HUES6 (cell line): ENCODE measurements at regions not wholly inside any gene's neighbourhood (a gene's known extent, or its start where the extent isn't known, plus 50 kb on each side); places are given as distances from the start of the nearest gene placed in this dataset.
"Not testable (repeated sequence)": the region's sequence is repeated elsewhere in the genome, so short reads cannot be mapped to it uniquely, and the experiment has no call there.

Source experiments
- H3K27ac ChIP-seq: 2 replicates; pipeline ENCODE4 v1.7.0; 2013; ENCODE audit warnings: low read depth, mild to moderate bottlenecking, low read length, inconsistent platforms
- H3K27me3 ChIP-seq: 2 replicates; pipeline ENCODE4 v1.6.1; 2013; ENCODE audit warnings: low read length; ENCODE audit not compliant: control insufficient read depth, insufficient read depth
- H3K36me3 ChIP-seq: 2 replicates; pipeline ENCODE4 v1.6.1; 2013; ENCODE audit warnings: low read length; ENCODE audit not compliant: control insufficient read depth, insufficient read depth
- H3K4me1 ChIP-seq: 2 replicates; pipeline ENCODE4 v1.6.1; 2013; ENCODE audit warnings: low read length; ENCODE audit not compliant: control insufficient read depth, insufficient read depth
- H3K4me3 ChIP-seq: 2 replicates; pipeline ENCODE4 v1.5.1; 2013; ENCODE audit warnings: low read depth, low read length
- H3K9ac ChIP-seq: one replicate; pipeline ENCODE4 v1.6.1; 2013; ENCODE audit warnings: mild to moderate bottlenecking, low read length
- H3K9me3 ChIP-seq: 2 replicates; pipeline ENCODE4 v1.6.1; 2013; ENCODE audit warnings: low read depth, low read length; ENCODE audit not compliant: control insufficient read depth, insufficient read depth

DNA sequence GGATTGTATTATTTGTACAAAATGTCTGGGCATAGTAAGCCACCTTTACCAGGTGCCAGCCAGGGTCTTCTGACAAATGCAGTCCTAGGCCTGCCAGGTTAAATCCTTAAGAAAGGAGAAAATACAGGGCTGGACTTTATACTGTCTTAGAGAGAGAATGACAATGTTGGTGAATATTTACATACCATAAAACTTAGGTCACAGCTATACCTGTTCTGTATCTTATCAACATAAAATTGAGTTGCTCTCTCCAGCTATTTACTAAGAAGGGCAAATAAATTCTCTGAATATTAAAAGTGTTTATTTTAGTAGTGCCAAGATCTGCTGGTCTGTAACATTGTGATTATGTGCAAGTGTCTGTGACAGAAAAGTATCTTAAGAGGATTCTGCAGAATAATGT is 971.1 kb downstream of the AACS start:
- Histone ChIP-seq H3K4me3 (no peak overlapping the region), H3K36me3 (no peaks in the 10 kb centered on the region), H3K4me1 (no peaks in the 10 kb centered on the region), H3K9me3 (peaks cover 23% of the 10 kb centered on the region), H3K9ac (no peak overlapping the region), H3K27me3 (no peaks in the 10 kb centered on the region), H3K27ac (no peak overlapping the region)

DNA sequence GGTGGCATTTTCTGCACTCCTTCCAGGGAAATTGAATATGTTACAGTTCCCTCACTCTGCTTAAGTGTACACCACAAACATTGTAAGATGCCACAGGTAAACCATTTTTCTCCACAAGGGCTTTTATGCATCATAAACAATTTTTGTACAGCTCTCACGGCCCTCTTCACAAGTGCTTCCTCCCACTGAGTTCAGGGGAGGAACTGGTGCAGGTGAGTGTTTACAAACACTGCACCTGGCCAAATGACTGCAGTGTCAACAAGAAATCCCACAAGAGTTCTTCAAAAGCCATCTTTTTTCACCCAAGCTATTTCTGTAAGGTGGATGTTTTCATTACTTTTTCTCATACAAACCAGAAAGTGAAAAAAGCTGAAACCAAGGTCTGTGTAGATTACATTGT is 973.2 kb downstream of the AACS start:
- H3K27ac ChIP-seq = no peak overlapping the region
- no peaks in the 10 kb centered on the region for H3K4me1 ChIP-seq
- H3K9ac ChIP-seq = no peak overlapping the region
- H3K27me3 ChIP-seq = 0 out of 2 replicates have a peak, but pooled peaks cover 5% of the 10 kb centered on the region
- H3K4me3 ChIP-seq = no peak overlapping the region
- peaks cover 14% of the 10 kb centered on the region for H3K9me3 ChIP-seq
- no peaks in the 10 kb centered on the region for H3K36me3 ChIP-seq

DNA sequence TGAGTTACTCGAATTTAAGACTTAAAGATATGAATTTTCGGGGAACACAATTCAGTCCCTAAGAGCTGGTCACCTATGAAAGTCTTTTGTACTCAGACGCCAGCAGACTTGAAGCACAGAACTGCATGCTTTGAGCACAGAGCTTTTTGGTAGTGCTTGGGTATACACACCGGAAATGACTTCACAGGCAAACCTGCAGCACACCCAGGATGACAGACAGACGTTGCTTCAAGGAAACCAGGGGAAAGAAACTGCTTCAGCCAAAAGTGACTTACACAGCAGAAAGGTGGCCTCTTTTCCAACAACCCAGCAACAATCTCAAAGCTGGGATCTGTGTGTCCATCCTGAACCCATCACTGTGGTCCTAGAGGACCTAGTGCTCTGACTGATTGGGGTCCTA is 975.1 kb downstream of the AACS start:
- no peaks in the 10 kb centered on the region for H3K36me3 ChIP-seq
- H3K4me3 ChIP-seq = no peak overlapping the region
- no peak overlapping the region for H3K9ac ChIP-seq
- no peaks in the 10 kb centered on the region for H3K4me1 ChIP-seq
- H3K27me3 ChIP-seq = 0 out of 2 replicates have a peak, but pooled peaks cover 8% of the 10 kb centered on the region
- H3K9me3 ChIP-seq = peaks cover 4% of the 10 kb centered on the region; the same call in 1 of the 2 replicates
- no peak overlapping the region for H3K27ac ChIP-seq

- Histone ChIP-seq H3K9ac (no peak overlapping the region), H3K4me1 (no peaks in the 10 kb centered on the region), H3K27ac (no peak overlapping the region), H3K27me3 (0 out of 2 replicates have a peak, but pooled peaks cover 8% of the 10 kb centered on the region), H3K9me3 (peaks cover 4% of the 10 kb centered on the region; the same call in 1 of the 2 replicates), H3K36me3 (no peaks in the 10 kb centered on the region), H3K4me3 (no peak overlapping the region)
Measured at GRCh38 chr12:126042286-126042685, 977.1 kb downstream of the AACS start.

- H3K4me1 ChIP-seq, H3K9ac ChIP-seq, H3K36me3 ChIP-seq, H3K27me3 ChIP-seq, H3K4me3 ChIP-seq, H3K27ac ChIP-seq, H3K9me3 ChIP-seq: not testable (repeated sequence)
Measured at GRCh38 chr12:126049501-126049900, 984.3 kb downstream of the AACS start.

GRCh38 chr12:126051611-126052107 is 986.4 kb downstream of the AACS start:
- H3K27me3 ChIP-seq = no peaks in the 10 kb centered on the region
- H3K9me3 ChIP-seq = 0 out of 2 replicates have a peak, but pooled peaks cover 5% of the 10 kb centered on the region
- H3K4me1 ChIP-seq = no peaks in the 10 kb centered on the region
- H3K4me3 ChIP-seq = no peak overlapping the region
- no peak overlapping the region for H3K9ac ChIP-seq
- H3K27ac ChIP-seq = no peak overlapping the region
- H3K36me3 ChIP-seq = no peaks in the 10 kb centered on the region

GRCh38 chr12:126055521-126055920 is 990.3 kb downstream of the AACS start:
- H3K9me3 ChIP-seq = 0 out of 2 replicates have a peak, but pooled peaks cover 5% of the 10 kb centered on the region
- no peaks in the 10 kb centered on the region for H3K36me3 ChIP-seq
- H3K4me1 ChIP-seq = no peaks in the 10 kb centered on the region
- no peaks in the 10 kb centered on the region for H3K27me3 ChIP-seq
- H3K4me3 ChIP-seq = no peak overlapping the region
- H3K9ac ChIP-seq = no peak overlapping the region
- H3K27ac ChIP-seq = no peak overlapping the region

DNA sequence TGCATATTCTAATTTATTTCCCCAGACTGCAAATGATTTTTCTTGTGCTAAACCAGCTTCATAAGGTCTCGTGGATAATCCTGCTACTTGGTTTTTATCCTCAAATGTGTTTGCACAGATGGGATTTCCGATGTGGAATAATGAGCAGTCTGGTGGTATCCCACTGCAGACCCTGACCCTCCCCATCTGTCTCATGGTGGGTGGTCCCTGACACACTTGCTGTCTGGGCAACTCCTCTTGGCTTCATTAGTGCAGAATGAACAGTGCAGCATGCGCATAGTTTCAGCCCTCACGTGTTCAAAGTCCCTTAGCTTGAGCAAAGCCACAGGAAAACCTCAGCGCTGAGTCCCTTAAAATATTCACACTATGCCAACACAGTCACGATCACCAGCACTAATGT is 996.5 kb downstream of the AACS start:
- no peaks in the 10 kb centered on the region for H3K27me3 ChIP-seq
- peaks cover 5% of the 10 kb centered on the region for H3K9me3 ChIP-seq
- H3K36me3 ChIP-seq = no peaks in the 10 kb centered on the region
- H3K4me3 ChIP-seq = no peak overlapping the region
- H3K9ac ChIP-seq = no peak overlapping the region
- H3K4me1 ChIP-seq = no peaks in the 10 kb centered on the region
- H3K27ac ChIP-seq = no peak overlapping the region

GRCh38 chr12:126064028-126064427 is 998.8 kb downstream of the AACS start:
- Histone ChIP-seq H3K36me3 (no peaks in the 10 kb centered on the region), H3K9ac (no peak overlapping the region), H3K4me1 (no peaks in the 10 kb centered on the region), H3K9me3 (peaks cover 5% of the 10 kb centered on the region), H3K4me3 (no peak overlapping the region), H3K27me3 (no peaks in the 10 kb centered on the region), H3K27ac (no peak overlapping the region)

DNA sequence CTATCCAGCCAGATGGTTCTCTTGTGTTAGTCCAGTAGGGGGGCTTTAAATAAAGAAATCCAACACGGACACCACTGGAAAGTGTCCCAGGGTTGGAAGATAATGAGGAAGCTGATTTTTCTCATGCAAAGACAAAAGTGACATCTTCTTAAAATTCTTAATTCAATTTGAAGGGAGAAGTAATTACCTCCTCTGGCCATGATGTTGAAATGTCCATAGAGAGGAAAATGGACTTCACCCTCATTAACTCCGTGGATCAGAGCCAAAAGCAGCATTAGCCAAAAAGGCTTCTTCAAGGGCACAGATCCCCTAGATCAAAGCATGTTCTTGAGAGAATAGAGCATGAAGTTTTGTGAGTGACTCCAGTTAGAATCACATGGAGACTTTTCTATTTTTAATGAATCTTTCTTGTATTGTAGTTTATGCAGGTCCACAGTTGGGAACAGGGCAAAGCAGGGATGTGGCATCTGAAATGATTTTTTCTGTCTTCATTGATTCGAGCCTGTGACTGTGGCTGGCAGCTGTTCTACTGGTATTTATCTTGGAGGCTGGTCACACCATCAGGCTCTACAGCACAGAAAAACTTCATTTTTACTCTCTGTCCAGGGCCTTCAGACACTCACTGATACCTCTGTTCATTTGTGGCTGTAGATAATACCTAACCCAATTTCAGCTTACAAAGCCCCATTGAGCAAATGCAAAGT is 1002.5 kb downstream of the AACS start:
- no peaks in the 10 kb centered on the region for H3K36me3 ChIP-seq
- no peaks in the 10 kb centered on the region for H3K27me3 ChIP-seq
- H3K9ac ChIP-seq = no peak overlapping the region
- no peak overlapping the region for H3K27ac ChIP-seq
- H3K9me3 ChIP-seq = peaks cover 32% of the 10 kb centered on the region
- no peak overlapping the region for H3K4me3 ChIP-seq
- H3K4me1 ChIP-seq = no peaks in the 10 kb centered on the region

DNA sequence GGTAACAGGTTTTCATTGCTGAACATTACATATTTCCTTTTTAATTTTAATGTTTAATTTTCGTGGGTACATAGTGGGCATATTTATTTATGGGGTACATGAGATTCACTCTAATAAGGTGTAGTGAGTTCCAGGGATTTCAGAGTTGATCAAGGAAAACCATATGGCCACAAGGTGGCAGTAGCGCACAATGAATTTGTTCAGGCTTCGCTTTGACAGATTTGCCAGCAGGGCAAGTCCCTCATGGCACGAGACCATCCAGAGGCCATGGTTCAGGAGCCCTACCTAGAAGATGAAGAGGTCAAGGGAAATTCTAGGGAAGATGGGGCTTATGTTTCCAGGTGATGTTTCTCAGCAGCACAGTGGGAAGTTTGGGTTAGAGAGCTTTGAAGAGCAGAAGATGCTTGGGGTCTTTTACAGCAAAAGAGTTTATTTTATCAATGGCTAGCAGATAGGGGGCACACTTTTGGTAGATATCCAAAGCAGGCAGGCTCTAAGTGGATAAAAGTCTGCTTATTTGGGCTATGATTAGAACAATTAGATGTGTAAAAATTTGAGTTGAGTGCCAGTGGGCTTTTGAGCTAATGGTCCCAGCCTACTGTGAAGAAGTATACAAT is 1004.4 kb downstream of the AACS start:
- Histone ChIP-seq H3K27me3 (no peaks in the 10 kb centered on the region), H3K4me1 (no peaks in the 10 kb centered on the region), H3K27ac (no peak overlapping the region), H3K9ac (no peak overlapping the region), H3K4me3 (no peak overlapping the region), H3K36me3 (no peaks in the 10 kb centered on the region), H3K9me3 (peaks cover 38% of the 10 kb centered on the region)
